ENCODE measurements at regions not wholly inside any gene's neighbourhood (a gene's known extent, or its start where the extent isn't known, plus 50 kb on each side); places are given as distances from the start of the nearest gene placed in this dataset.

GRCh38 chr3:110868106-110868505 lies 203.5 kb upstream of the NECTIN3 start:
- WGBS: 75% methylated on average over 1 of the region's 1 CpG
- H3K27me3 ChIP-seq (ENCODE audit: control insufficient read depth in 4 of 4, insufficient read depth in 4 of 4, low read length in 3 of 4): no peaks in the 10 kb centered on the region
- H3K9ac ChIP-seq (ENCODE audit: low read depth in 1 of 2, low read length in 2 of 2): no peak overlapping the region
- H3K9me3 ChIP-seq (ENCODE audit: control insufficient read depth in 4 of 4, low read length in 3 of 4): no peaks in the 10 kb centered on the region
- H3K36me3 ChIP-seq (ENCODE audit: control insufficient read depth in 4 of 4, insufficient read depth in 3 of 4, low read depth in 1 of 4, low read length in 3 of 4): no peaks in the 10 kb centered on the region
- peaks cover 0 to 3% (median 0%) of the 10 kb centered on the region in 4 donors for H3K4me1 ChIP-seq (ENCODE audit: control insufficient read depth in 4 of 4, insufficient read depth in 4 of 4, low read length in 3 of 4)
- no peak overlapping the region for H3K4me3 ChIP-seq (ENCODE audit: low read depth in 1 of 3, low read length in 3 of 3)
- no peak for TF ChIP-seq YY1 (IDR thresholded peaks at IDR 0.05)
- no peak for TF ChIP-seq ATF3 (IDR thresholded peaks at IDR 0.05)
- TF ChIP-seq FOXA1 (IDR thresholded peaks at IDR 0.05): no peak
- no peak for TF ChIP-seq HNF4G (IDR thresholded peaks at IDR 0.05)
- no peak for TF ChIP-seq EGR1 (IDR thresholded peaks at IDR 0.05; ENCODE audit: low read depth in 2 of 2)
- TF ChIP-seq CTCF (IDR thresholded peaks at IDR 0.05; ENCODE audit: low read depth, low read length, missing input control): no peak
- no peak for TF ChIP-seq RAD21 (IDR thresholded peaks at IDR 0.05)
- TF ChIP-seq GABPA (IDR thresholded peaks at IDR 0.05 in 1 of 2, conservative IDR thresholded peaks at IDR 0.05 in 1 of 2): no peak
- TF ChIP-seq MAX (IDR thresholded peaks at IDR 0.05): no peak
- no peak for TF ChIP-seq ZBTB33 (IDR thresholded peaks at IDR 0.05)
- DNase-seq (ENCODE audit: low spot score): no peak
- no peak overlapping the region for H3K27ac ChIP-seq (ENCODE audit: low read depth in 1 of 2, low read length in 2 of 2)

- H3K9ac ChIP-seq (ENCODE audit: low read depth in 1 of 2, low read length in 2 of 2): no peak overlapping the region
- peaks cover 0 to 2% (median 0%) of the 10 kb centered on the region in 4 donors for H3K9me3 ChIP-seq (ENCODE audit: control insufficient read depth in 4 of 4, low read length in 3 of 4)
- H3K27ac ChIP-seq (ENCODE audit: low read depth in 1 of 2, low read length in 2 of 2): no peak overlapping the region
- H3K36me3 ChIP-seq (ENCODE audit: control insufficient read depth in 4 of 4, insufficient read depth in 3 of 4, low read depth in 1 of 4, low read length in 3 of 4): no peaks in the 10 kb centered on the region
- no peak for TF ChIP-seq ATF3 (IDR thresholded peaks at IDR 0.05)
- TF ChIP-seq ZBTB33 (IDR thresholded peaks at IDR 0.05): no peak
- TF ChIP-seq REST (IDR thresholded peaks at IDR 0.05): no peak
- no peak for TF ChIP-seq FOXA2 (IDR thresholded peaks at IDR 0.05)
- no peak for TF ChIP-seq RAD21 (IDR thresholded peaks at IDR 0.05)
- no peak for TF ChIP-seq HNF4G (IDR thresholded peaks at IDR 0.05)
- TF ChIP-seq CTCF (IDR thresholded peaks at IDR 0.05; ENCODE audit: low read depth, low read length, missing input control): no peak
- 93% methylated on average over 3 of the region's 3 CpGs for WGBS
- no peaks in the 10 kb centered on the region for H3K27me3 ChIP-seq (ENCODE audit: control insufficient read depth in 4 of 4, insufficient read depth in 4 of 4, low read length in 3 of 4)
- H3K4me1 ChIP-seq (ENCODE audit: control insufficient read depth in 4 of 4, insufficient read depth in 4 of 4, low read length in 3 of 4): peaks cover 0 to 3% (median 0%) of the 10 kb centered on the region in 4 donors
- no peak overlapping the region for H3K4me3 ChIP-seq (ENCODE audit: low read depth in 1 of 3, low read length in 3 of 3)
- no peak for DNase-seq (ENCODE audit: low spot score)
These were observed 201.9 kb upstream of the NECTIN3 start for GRCh38 chr3:110869736-110870135.
